MCF 10A (cell line): ENCODE measurements at regions not wholly inside any gene's neighbourhood (a gene's known extent, or its start where the extent isn't known, plus 50 kb on each side); places are given as distances from the start of the nearest gene placed in this dataset.

Experiments used
- BruUV-seq: library from RNA; stranded (reverse); fragments of 400-500 nt; replicated peaks from 2 replicates; lab custom pipeline; 2021; lab: Mats Ljungman, UMichigan
- CTCF ChIA-PET: fragments of 300-600 bp; sonication (Branson Sonifier 250); formaldehyde crosslinking; extraction: SDS; loops from one replicate; lab custom pipeline; 2021; ENCODE audit warnings: antibody characterized with exemption, inconsistent platforms; lab: Yijun Ruan, JAX
- POLR2A ChIA-PET: fragments of 300-600, 350-650 bp; sonication (Branson Sonifier 250); formaldehyde crosslinking; extraction: SDS; loops from one replicate; lab custom pipeline; 2020; ENCODE audit warnings: antibody characterized with exemption, inconsistent platforms; lab: Yijun Ruan, JAX
- DNase-seq: peaks from one replicate; pipeline ENCODE4 v3.0.0-alpha.2; 2018; ENCODE audit not compliant: unreplicated experiment
- H3K27ac Mint-ChIP-seq: one replicate; pipeline ENCODE4 v1.8.0; 2022; ENCODE audit warnings: mild to moderate bottlenecking, low read depth, mixed read lengths; ENCODE audit not compliant: unreplicated experiment
- H3K27me3 Mint-ChIP-seq: one replicate; pipeline ENCODE4 v1.8.0; 2022; ENCODE audit warnings: mixed read lengths; ENCODE audit not compliant: insufficient read depth, unreplicated experiment
- H3K36me3 Mint-ChIP-seq: one replicate; pipeline ENCODE4 v1.8.0; 2022; ENCODE audit warnings: mild to moderate bottlenecking, moderate library complexity, mixed read lengths; ENCODE audit not compliant: insufficient read depth, unreplicated experiment
- H3K4me1 Mint-ChIP-seq: one replicate; pipeline ENCODE4 v1.8.0; 2022; ENCODE audit warnings: mixed read lengths; ENCODE audit not compliant: insufficient read depth, unreplicated experiment
- H3K4me3 Mint-ChIP-seq: one replicate; pipeline ENCODE4 v1.8.0; 2022; ENCODE audit warnings: mild to moderate bottlenecking, moderate library complexity, mixed read lengths; ENCODE audit not compliant: unreplicated experiment
- H3K9me3 Mint-ChIP-seq: one replicate; pipeline ENCODE4 v1.8.0; 2022; ENCODE audit warnings: mixed read lengths; ENCODE audit not compliant: unreplicated experiment
- CTCF ChIP-seq: fragments of 200-600 bp; IDR thresholded peaks from one replicate; pipeline ENCODE4 v1.8.0; 2022; ENCODE audit warnings: antibody characterized with exemption, mild to moderate bottlenecking; ENCODE audit not compliant: unreplicated experiment
- intact Hi-C: fragments of 100-400 bp; cut with micrococcal nuclease; formaldehyde crosslinking; loops from 2 replicates; pipeline ENCODE4 v1.14.1; 2022

DNA sequence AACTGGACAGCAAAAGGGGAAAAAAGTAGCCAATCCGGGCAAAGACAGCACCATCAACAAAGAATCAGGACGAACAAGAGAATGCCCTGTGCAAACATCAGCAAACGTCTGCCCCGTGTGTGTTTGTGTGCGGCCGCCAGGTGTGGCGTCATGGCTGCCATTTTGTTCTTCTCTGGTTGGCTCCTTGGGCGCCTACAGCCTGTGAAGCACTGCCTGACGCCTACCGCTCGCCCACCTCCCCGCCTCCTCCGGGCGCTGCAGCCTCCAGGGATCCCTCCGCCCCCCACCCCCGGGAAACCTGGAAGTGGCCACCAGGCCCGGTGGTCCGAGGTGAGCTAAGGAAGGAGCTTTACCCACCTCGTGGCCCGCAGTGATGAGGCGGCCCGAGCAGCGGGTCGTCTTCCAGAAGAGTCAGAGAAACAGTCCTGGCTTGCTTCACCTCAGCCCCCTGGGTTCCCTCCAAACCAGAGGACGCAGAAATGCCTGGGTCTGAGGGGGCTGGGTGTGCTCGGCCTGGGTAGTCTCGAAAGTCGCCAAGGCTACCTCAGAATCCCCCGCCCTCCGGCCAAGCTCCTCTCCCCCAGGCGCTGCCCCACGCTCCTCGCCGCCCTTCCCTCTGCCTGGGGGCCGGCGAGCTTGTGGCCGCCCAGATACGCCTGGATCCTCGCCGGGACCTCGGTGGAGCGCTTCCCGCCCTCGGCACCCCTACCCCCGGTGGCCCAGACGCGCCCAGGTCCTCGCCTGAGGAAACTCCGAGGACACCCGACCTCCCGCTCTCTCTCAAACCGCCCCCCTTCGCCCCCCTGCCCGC, 61.8 kb upstream of the IL6 start:
- ChIA-PET POLR2A (no interaction called here), CTCF (interaction anchor here (0.8 kb wide), 1 partner anchor 62 kb away, joined by 3 read pairs; no protein-coding TSS in a partner anchor)
- Mint-ChIP-seq H3K36me3 (no peaks in the 10 kb centered on the region), H3K4me3 (no peak overlapping the region), H3K27ac (no peak overlapping the region), H3K4me1 (peaks cover 41% of the 10 kb centered on the region), H3K9me3 (no peaks in the 10 kb centered on the region), H3K27me3 (no peaks in the 10 kb centered on the region)
- BruUV-seq: no TSS peak
- TF ChIP-seq CTCF: no peak
- no peak for DNase-seq
- intact Hi-C loops: no loop called here

DNA sequence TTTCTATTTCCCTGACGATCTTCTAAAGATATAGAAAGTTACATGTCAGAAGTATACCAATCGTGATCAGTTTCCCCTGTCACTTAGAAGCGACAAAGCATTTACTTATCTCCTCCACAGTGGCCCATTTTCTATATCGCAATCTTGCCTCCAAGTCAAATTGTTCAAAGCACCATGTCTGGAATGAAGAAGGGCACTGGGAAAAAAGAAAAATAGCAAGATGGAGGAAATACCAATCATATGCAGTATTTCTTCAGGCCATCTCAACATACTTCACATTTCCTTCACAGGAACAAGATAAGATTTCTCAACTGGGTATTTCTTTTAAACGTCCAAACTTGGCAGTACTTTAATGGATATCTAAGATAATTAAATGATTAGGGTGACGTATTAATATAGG, 63.3 kb upstream of the IL6 start:
- H3K4me1 Mint-ChIP-seq: peaks cover 39% of the 10 kb centered on the region
- BruUV-seq: no TSS peak
- H3K27me3 Mint-ChIP-seq: no peaks in the 10 kb centered on the region
- H3K4me3 Mint-ChIP-seq: no peak overlapping the region
- no peak for TF ChIP-seq CTCF
- no peaks in the 10 kb centered on the region for H3K9me3 Mint-ChIP-seq
- ChIA-PET CTCF (no interaction called here), POLR2A (no interaction called here)
- H3K36me3 Mint-ChIP-seq: no peaks in the 10 kb centered on the region
- peak overlapping the region; percentile 57 for H3K27ac Mint-ChIP-seq
- no peak for DNase-seq
- intact Hi-C loops: no loop called here

DNA sequence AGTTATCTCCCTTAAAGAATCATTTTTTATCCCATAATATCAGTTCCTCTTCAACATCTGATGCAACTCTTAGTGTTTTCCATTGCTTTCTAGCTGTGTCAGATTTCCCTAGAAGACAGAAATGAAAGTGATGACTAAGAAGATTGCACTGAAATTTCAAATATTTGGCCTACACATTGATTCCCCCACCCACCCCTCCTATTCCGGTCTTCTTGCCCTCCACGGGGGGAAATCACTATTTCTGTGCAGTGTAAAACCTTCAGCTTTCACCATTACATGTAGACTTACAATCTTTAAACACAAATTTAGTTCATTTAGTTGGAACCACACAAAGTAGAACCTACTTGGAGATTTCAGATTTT, 63.7 kb upstream of the IL6 start:
- TF ChIP-seq CTCF: no peak
- no peaks in the 10 kb centered on the region for H3K27me3 Mint-ChIP-seq
- no TSS peak for BruUV-seq
- intact Hi-C loops: no loop called here
- DNase-seq: peak; percentile 31
- no peak overlapping the region for H3K4me3 Mint-ChIP-seq
- H3K36me3 Mint-ChIP-seq: no peaks in the 10 kb centered on the region
- H3K27ac Mint-ChIP-seq: peak overlapping the region; percentile 57
- H3K9me3 Mint-ChIP-seq: no peaks in the 10 kb centered on the region
- ChIA-PET CTCF (no interaction called here), POLR2A (interaction anchor here (1.0 kb wide), 1 partner anchor 32 kb away, joined by 5 read pairs; no protein-coding TSS in a partner anchor)
- H3K4me1 Mint-ChIP-seq: peaks cover 35% of the 10 kb centered on the region

DNA sequence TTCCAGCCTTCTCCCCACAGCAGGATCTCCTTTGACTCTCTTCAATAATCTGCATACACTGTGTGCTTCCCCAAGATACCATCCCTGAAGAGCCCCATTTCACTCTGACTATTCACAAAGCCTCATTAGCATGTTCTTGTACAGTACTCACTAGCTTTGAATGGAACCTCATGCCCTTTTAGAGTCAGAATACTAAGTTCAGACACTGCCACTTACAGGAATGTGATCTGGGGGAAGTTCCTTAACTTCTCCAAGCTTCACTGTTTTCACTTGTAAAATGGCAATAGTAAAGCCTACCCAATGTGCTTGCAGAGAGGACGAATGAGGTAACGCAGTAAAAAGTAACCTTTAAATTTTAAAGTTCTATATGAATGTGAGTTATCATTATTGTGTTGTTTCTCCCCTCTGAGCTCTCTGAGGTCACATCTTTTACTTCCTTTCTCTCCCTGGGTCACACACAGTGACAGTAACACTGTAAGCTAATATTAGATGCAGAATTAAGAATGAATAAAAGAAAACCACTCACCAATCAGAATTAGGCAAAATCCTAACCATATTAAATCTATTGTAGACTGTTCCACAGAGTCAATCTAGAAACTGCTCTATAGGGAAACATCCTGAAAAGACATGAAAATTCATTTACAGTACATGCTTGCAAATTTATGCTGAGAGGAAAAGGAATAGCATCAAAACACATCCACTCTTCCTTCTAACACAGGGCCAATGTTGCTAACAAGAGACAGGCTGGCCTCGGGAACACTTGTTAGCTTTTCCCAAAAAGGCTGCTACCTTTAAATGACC, 64.2 kb upstream of the IL6 start:
- ChIA-PET CTCF (no interaction called here), POLR2A (interaction anchor here (0.8 to 1.0 kb wide), 3 partner anchors 9 to 76 kb away, joined by 4 to 5 read pairs (median 5); no protein-coding TSS in a partner anchor)
- TF ChIP-seq CTCF: no peak
- H3K4me3 Mint-ChIP-seq: no peak overlapping the region
- no peaks in the 10 kb centered on the region for H3K9me3 Mint-ChIP-seq
- H3K27me3 Mint-ChIP-seq: no peaks in the 10 kb centered on the region
- peak overlapping the region; percentile 57 for H3K27ac Mint-ChIP-seq
- no peaks in the 10 kb centered on the region for H3K36me3 Mint-ChIP-seq
- TSS peak; percentile 95 for BruUV-seq
- H3K4me1 Mint-ChIP-seq: peaks cover 29% of the 10 kb centered on the region
- DNase-seq: no peak
- intact Hi-C loops: no loop called here
